Hepatocyte (in vitro differentiated cells): ENCODE measurements at regions not wholly inside any gene's neighbourhood (a gene's known extent, or its start where the extent isn't known, plus 50 kb on each side); places are given as distances from the start of the nearest gene placed in this dataset.

Experiments used
- CTCF ChIP-seq: fragments of 200-600 bp; sonication (generic); IDR thresholded peaks from 2 replicates; pipeline ENCODE4 v1.5.1; 2016; ENCODE audit warnings: antibody characterized with exemption, mild to moderate bottlenecking; ENCODE audit not compliant: poor library complexity
- EZH2 ChIP-seq: fragments of 200-600 bp; sonication (generic); IDR thresholded peaks from 2 replicates; pipeline ENCODE4 v1.6.1; 2016; ENCODE audit warnings: antibody characterized with exemption, mild to moderate bottlenecking, borderline replicate concordance

- TF ChIP-seq CTCF, result no peak
- no peak for TF ChIP-seq EZH2
Measured at GRCh38 chr5:153365547-153365946, 124.9 kb upstream of the GRIA1 start.
